GM19351 (cell line): ENCODE measurements at regions not wholly inside any gene's neighbourhood (a gene's known extent, or its start where the extent isn't known, plus 50 kb on each side); places are given as distances from the start of the nearest gene placed in this dataset.

Source experiments
- ATAC-seq: cut with Tn5 transposase; IDR thresholded peaks from one replicate; pipeline ENCODE4 v1.9.1; 2021; ENCODE audit warnings: mild to moderate bottlenecking, moderate library complexity; ENCODE audit not compliant: unreplicated experiment

GRCh38 chr15:37691911-37692310, 242.5 kb upstream of the TMCO5A start:
- no peak for ATAC-seq

- no peak for ATAC-seq
Measured at GRCh38 chr15:37693926-37694325, 240.5 kb upstream of the TMCO5A start.

- no peak for ATAC-seq
Measured at GRCh38 chr15:37695719-37696118, 238.7 kb upstream of the TMCO5A start.

GRCh38 chr15:37698679-37699078, 235.8 kb upstream of the TMCO5A start:
- ATAC-seq = no peak

- no peak for ATAC-seq
Measured at GRCh38 chr15:37701230-37701629, 233.2 kb upstream of the TMCO5A start.

GRCh38 chr15:37709669-37710068, 224.8 kb upstream of the TMCO5A start:
- no peak for ATAC-seq

- no peak for ATAC-seq
Measured at GRCh38 chr15:37715101-37715500, 219.3 kb upstream of the TMCO5A start.

- no peak for ATAC-seq
Measured at GRCh38 chr15:37720267-37720666, 214.2 kb upstream of the TMCO5A start.

GRCh38 chr15:37731146-37731746, 203.2 kb upstream of the TMCO5A start:
- ATAC-seq = no peak

GRCh38 chr15:37733628-37734027, 200.8 kb upstream of the TMCO5A start:
- no peak for ATAC-seq

GRCh38 chr15:37740623-37741141, 193.8 kb upstream of the TMCO5A start:
- no peak for ATAC-seq

GRCh38 chr15:37743826-37744225, 190.6 kb upstream of the TMCO5A start:
- no peak for ATAC-seq

GRCh38 chr15:37744521-37744920, 189.9 kb upstream of the TMCO5A start:
- ATAC-seq = no peak

- no peak for ATAC-seq
Measured at GRCh38 chr15:37751401-37751800, 183.0 kb upstream of the TMCO5A start.

GRCh38 chr15:37756407-37756806, 178.0 kb upstream of the TMCO5A start:
- no peak for ATAC-seq

- ATAC-seq = no peak
Measured at GRCh38 chr15:37758412-37758811, 176.0 kb upstream of the TMCO5A start.

- ATAC-seq = peak; percentile 79
Measured at GRCh38 chr15:37764733-37765191, 169.7 kb upstream of the TMCO5A start.

GRCh38 chr15:37765786-37766185, 168.7 kb upstream of the TMCO5A start:
- ATAC-seq = no peak

GRCh38 chr15:37767841-37768455, 166.5 kb upstream of the TMCO5A start:
- no peak for ATAC-seq

GRCh38 chr15:37771465-37771864, 163.0 kb upstream of the TMCO5A start:
- no peak for ATAC-seq

- no peak for ATAC-seq
Measured at GRCh38 chr15:37773111-37773860, 161.2 kb upstream of the TMCO5A start.

- no peak for ATAC-seq
Measured at GRCh38 chr15:37774961-37775360, 159.5 kb upstream of the TMCO5A start.
